ENCODE measurements at regions not wholly inside any gene's neighbourhood (a gene's known extent, or its start where the extent isn't known, plus 50 kb on each side); places are given as distances from the start of the nearest gene placed in this dataset.
A peak's percentile ranks its signal among the peaks of the same experiment; 100 is the strongest.

DNA sequence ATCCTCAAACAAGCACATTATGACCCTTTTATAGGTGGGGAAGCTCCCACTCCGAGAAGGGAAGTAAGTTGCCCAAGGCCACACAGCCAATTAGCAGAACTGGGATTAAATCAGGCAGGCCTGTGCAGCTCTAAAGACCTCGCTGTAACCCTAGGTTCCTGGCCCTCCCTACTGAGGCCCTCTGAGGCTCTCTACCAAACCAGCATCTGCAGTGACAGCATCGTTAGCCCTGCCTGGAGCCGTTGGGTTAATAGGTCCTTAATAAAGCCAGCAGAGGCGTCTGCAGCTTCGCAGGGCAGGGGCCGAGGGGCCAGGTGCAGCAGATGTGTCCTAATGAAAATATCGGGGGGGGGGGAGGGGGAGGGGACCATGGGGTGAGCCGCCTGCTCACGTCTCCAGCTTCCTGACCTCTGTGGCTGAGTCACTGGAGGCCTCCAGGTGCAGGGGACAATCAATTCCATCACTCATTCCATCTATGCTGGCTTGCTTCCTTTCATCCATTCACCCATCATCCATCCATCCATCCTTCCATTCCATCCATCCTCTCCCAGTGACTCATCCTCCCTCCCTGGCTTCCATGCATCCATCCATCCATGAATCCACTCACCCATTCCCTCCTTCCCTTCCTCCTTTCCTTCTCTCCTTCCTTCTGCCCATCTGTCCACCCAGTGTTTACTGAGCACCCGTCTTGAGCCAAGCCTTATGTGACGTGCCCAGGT is 203.9 kb downstream of the C9orf50 start:
- DNase-seq (ENCODE audit: extremely low spot score), result no peak
- TF ChIP-seq, protein P1, sequence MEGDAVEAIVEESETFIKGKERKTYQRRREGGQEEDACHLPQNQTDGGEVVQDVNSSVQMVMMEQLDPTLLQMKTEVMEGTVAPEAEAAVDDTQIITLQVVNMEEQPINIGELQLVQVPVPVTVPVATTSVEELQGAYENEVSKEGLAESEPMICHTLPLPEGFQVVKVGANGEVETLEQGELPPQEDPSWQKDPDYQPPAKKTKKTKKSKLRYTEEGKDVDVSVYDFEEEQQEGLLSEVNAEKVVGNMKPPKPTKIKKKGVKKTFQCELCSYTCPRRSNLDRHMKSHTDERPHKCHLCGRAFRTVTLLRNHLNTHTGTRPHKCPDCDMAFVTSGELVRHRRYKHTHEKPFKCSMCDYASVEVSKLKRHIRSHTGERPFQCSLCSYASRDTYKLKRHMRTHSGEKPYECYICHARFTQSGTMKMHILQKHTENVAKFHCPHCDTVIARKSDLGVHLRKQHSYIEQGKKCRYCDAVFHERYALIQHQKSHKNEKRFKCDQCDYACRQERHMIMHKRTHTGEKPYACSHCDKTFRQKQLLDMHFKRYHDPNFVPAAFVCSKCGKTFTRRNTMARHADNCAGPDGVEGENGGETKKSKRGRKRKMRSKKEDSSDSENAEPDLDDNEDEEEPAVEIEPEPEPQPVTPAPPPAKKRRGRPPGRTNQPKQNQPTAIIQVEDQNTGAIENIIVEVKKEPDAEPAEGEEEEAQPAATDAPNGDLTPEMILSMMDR (IDR thresholded peaks at IDR 0.05; ENCODE audit: control extremely low read depth, extremely low read depth, low read depth, missing control alignments), result no peak
- POLR2A ChIA-PET, result no interaction called here
- CTCF ChIA-PET, result interaction anchor here (1.5 to 1.8 kb wide), 2 partner anchors 13 to 285 kb away, joined by 3 to 4 read pairs; no protein-coding TSS in a partner anchor

DNA sequence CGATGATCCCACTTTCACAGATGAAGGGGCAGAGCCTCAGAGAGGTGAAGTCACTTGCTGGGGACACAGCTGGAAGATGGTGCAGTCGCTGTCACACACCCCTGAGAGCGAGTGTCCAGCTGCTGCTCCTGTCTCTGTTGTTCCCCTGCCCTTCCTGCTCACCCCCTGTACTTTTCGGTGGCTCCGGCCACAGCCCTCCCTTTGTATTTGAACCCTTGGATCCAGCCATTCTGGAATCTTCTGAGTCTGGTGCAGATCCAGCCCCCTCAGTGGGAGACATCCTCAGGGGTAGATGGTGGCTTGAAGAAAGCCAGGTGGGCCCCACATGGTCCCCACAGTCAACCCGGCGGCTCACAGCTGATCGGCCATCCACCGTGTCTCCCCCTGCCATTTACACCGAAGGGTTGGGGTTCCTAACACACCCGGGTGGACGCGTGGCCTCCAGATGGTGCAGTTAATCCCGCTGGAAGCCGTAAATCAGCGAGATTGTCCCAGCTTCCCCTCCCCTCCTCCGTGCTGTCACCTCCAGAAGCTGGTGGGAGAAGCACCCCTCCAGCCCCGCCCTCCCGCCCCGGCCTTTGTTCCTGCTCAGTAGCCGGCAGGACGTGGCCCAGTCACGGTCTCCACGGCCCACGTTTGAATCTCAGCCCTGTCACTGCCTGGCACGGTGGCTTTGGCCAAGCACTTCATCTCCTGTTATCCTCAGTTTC is 204.8 kb downstream of the C9orf50 start:
- ChIA-PET CTCF (interaction anchor here (1.5 to 1.8 kb wide), 2 partner anchors 14 to 285 kb away, joined by 3 to 4 read pairs; no protein-coding TSS in a partner anchor), POLR2A (no interaction called here)
- DNase-seq (ENCODE audit: extremely low spot score), result no peak
- TF ChIP-seq, protein P1 (IDR thresholded peaks at IDR 0.05; ENCODE audit: control extremely low read depth, extremely low read depth, low read depth, missing control alignments), result no peak

DNA sequence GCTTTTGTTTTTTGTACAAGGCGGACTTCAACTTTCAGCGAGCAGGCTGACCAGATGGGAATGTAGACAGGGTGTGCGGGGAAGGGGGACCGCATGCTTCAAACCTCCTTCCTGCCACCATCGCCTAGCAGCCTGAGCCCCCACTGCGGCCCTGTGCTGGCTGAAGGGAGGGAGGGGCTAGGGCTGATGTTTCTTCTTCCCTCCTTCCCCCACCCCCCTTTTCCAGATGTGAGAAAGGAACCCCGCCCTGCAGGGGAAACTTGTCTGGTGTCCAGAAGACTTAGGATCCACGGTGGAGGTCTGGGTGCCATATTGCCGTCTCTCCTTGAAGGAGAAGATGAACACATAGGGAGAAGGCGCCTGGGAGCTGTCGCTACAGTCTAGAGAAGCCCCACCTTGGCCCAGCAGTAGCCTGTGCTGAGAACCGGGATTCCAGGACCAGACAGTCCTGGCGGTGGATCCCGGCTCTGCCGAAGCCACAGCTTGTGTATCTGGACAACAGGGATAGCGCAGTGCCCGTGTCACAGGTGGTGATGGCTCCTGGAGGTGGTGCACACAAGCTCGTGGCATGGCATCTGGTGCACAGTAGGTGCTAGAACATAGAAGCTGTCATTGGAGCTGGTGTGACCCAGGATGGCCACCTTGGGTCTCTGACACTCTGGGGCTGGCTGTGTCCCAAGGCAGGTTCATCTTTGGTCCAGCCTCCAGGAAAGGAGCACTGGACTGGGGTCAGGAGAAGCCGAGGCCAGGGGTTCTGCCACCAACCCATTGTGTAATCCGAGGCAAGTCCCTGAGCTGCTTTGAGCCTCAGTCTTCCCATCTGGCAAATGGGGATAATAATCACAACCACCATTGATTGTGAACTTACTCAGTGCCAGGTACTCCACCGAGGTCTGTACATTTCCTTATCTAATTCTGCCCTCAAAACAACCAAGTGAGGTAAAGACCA is 205.6 kb downstream of the C9orf50 start:
- DNase-seq (ENCODE audit: extremely low spot score), result no peak
- TF ChIP-seq, protein P1 (IDR thresholded peaks at IDR 0.05; ENCODE audit: control extremely low read depth, extremely low read depth, low read depth, missing control alignments), result no peak
- POLR2A ChIA-PET, result no interaction called here
- CTCF ChIA-PET, result interaction anchor here (1.8 kb wide), 1 partner anchor 284 kb away, joined by 3 read pairs; no protein-coding TSS in a partner anchor

DNA sequence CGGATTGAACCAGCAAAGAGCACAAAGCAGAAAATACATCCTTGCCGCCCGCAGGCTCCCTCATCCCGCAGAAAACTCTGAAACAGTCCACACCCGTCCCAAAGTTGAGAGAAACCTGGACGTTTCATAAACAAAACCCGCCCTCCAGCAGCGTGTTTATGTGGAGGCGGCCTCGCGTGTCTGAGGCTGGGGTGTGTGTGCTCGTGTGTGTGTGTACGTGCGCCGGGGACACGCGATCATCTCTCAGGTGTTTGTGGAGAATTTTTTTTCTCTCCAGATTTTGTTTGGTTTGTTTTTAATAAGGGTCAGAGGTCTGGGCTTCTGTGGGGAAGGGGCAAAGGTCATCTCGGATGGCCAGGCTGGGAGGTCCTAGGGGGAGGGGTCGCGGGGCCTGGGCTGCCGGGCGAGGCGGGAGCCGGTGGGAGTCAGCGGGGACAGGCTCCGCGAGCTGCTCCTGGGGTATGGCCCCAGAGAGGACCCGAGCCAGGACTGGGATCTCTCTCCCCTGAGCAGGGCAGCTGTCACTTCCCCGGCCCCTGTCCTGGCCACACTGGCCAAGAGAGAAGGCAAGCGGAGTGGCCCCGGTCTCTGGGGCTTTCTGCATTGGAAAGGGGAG is 206.4 kb downstream of the C9orf50 start:
- TF ChIP-seq, protein P1 (IDR thresholded peaks at IDR 0.05; ENCODE audit: control extremely low read depth, extremely low read depth, low read depth, missing control alignments), result no peak
- no peak for DNase-seq (ENCODE audit: extremely low spot score)
- ChIA-PET CTCF (no interaction called here), POLR2A (no interaction called here)

DNA sequence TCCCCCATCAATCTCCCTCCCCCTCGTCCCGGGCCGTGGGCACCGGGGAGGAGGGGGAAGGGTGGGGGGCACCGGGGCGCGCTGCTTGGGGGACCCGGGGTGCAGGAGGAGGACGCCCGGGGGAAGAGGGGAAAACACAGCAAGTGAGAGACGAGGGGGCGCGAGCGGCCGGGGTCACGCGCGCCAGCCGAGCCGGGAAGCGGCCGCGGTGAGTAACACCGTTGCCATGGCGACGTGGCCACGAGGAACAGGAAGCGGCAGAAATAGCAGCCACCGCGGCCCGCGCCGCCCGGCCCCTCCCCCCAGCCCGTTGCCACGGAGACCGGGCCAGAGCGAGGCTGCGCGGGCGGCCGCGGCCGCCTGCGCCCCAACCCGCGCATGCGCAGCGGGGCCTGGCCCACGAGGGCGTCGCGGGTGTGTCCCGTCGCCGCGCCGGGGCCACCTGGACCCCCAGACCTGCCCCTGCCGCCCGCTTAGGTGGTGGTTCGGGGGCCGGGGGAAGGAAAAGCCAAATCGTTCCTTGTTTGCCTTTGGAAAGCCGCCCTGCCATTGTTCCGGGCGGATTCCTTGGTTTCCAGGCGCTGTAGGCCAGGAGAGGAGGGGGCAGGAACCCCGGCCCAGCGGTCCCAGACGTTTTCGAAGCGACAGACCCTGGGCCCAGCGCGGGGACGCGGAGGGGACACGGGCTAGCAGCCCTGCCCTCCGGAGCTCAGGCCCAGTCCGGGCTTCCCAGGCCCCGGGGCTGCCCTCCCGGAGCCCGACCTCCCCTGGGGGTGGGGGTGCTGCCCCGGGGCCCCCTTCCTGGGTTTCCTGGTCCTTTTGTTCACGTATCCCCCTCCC is 207.1 kb downstream of the C9orf50 start:
- ChIA-PET CTCF (no interaction called here), POLR2A (no interaction called here)
- TF ChIP-seq, protein P1 (IDR thresholded peaks at IDR 0.05; ENCODE audit: control extremely low read depth, extremely low read depth, low read depth, missing control alignments), result no peak
- DNase-seq (ENCODE audit: extremely low spot score), result peak; percentile 99
